Fibroblast of peridontal ligament (primary cell): ENCODE measurements at regions not wholly inside any gene's neighbourhood (a gene's known extent, or its start where the extent isn't known, plus 50 kb on each side); places are given as distances from the start of the nearest gene placed in this dataset.

ENCODE experiments used
- DNase-seq: peaks from one replicate; pipeline ENCODE4 v3.0.0-alpha.2; 2010; ENCODE audit errors: extremely low read depth

GRCh38 chr9:86764221-86764624 lies 183.1 kb downstream of the GAS1 start:
- DNase-seq: no peak

GRCh38 chr9:86763791-86764190 lies 183.5 kb downstream of the GAS1 start:
- DNase-seq: no peak

GRCh38 chr9:86757382-86757720 lies 190.0 kb downstream of the GAS1 start:
- no peak for DNase-seq

GRCh38 chr9:86756576-86757381 lies 190.5 kb downstream of the GAS1 start:
- DNase-seq: no peak

- no peak for DNase-seq
These were observed 191.8 kb downstream of the GAS1 start for GRCh38 chr9:86755561-86755941.

GRCh38 chr9:86754581-86755560 lies 192.4 kb downstream of the GAS1 start:
- no peak for DNase-seq

GRCh38 chr9:86753836-86754235 lies 193.5 kb downstream of the GAS1 start:
- DNase-seq: no peak

- DNase-seq: no peak
These were observed 194.6 kb downstream of the GAS1 start for GRCh38 chr9:86752733-86753132.

GRCh38 chr9:86751956-86752355 lies 195.3 kb downstream of the GAS1 start:
- DNase-seq: no peak

GRCh38 chr9:86751207-86751606 lies 196.1 kb downstream of the GAS1 start:
- DNase-seq: no peak

GRCh38 chr9:86749894-86750255 lies 197.4 kb downstream of the GAS1 start:
- peak; percentile 91 for DNase-seq

GRCh38 chr9:86749161-86749893 lies 198.0 kb downstream of the GAS1 start:
- DNase-seq: peak; percentile 75

GRCh38 chr9:86747711-86748110 lies 199.6 kb downstream of the GAS1 start:
- no peak for DNase-seq

- DNase-seq: peak; percentile 51
These were observed 205.7 kb downstream of the GAS1 start for GRCh38 chr9:86741311-86742208.

- DNase-seq: peak; percentile 41
These were observed 211.4 kb downstream of the GAS1 start for GRCh38 chr9:86735772-86736458.

GRCh38 chr9:86734771-86735170 lies 212.5 kb downstream of the GAS1 start:
- peak; percentile 74 for DNase-seq

GRCh38 chr9:86733929-86734328 lies 213.4 kb downstream of the GAS1 start:
- DNase-seq: no peak

- peak; percentile 96 for DNase-seq
These were observed 214.7 kb downstream of the GAS1 start for GRCh38 chr9:86732514-86733171.

- DNase-seq: peak; percentile 63
These were observed 215.7 kb downstream of the GAS1 start for GRCh38 chr9:86731511-86732063.
